ENCODE measurements at regions not wholly inside any gene's neighbourhood (a gene's known extent, or its start where the extent isn't known, plus 50 kb on each side); places are given as distances from the start of the nearest gene placed in this dataset.

GRCh38 chr4:64479338-64479737, 70.1 kb upstream of the TECRL start:
- H3K4me2 ChIP-seq (ENCODE audit: insufficient read depth, low read length) = no peak overlapping the region
- no peaks in the 10 kb centered on the region for H3K36me3 ChIP-seq (ENCODE audit: insufficient read depth, low read length)
- no peaks in the 10 kb centered on the region for H3K79me2 ChIP-seq (ENCODE audit: insufficient read depth, low read length)
- no peaks in the 10 kb centered on the region for H3K27me3 ChIP-seq (ENCODE audit: insufficient read depth, low read length, poor library complexity)
- no peak for ATAC-seq (ENCODE audit: insufficient read depth, low read depth)
- H3K4me1 ChIP-seq (ENCODE audit: insufficient read depth, low read length) = no peaks in the 10 kb centered on the region
- H3K27ac ChIP-seq (ENCODE audit: low read length) = no peak overlapping the region
- no peak overlapping the region for H3K9ac ChIP-seq (ENCODE audit: low read depth, low read length)
- no peak for TF ChIP-seq EZH2 (IDR thresholded peaks at IDR 0.05; ENCODE audit: borderline replicate concordance, low read depth, low read length, severe bottlenecking)
- TF ChIP-seq, protein P1, sequence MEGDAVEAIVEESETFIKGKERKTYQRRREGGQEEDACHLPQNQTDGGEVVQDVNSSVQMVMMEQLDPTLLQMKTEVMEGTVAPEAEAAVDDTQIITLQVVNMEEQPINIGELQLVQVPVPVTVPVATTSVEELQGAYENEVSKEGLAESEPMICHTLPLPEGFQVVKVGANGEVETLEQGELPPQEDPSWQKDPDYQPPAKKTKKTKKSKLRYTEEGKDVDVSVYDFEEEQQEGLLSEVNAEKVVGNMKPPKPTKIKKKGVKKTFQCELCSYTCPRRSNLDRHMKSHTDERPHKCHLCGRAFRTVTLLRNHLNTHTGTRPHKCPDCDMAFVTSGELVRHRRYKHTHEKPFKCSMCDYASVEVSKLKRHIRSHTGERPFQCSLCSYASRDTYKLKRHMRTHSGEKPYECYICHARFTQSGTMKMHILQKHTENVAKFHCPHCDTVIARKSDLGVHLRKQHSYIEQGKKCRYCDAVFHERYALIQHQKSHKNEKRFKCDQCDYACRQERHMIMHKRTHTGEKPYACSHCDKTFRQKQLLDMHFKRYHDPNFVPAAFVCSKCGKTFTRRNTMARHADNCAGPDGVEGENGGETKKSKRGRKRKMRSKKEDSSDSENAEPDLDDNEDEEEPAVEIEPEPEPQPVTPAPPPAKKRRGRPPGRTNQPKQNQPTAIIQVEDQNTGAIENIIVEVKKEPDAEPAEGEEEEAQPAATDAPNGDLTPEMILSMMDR (IDR thresholded peaks at IDR 0.05; ENCODE audit: borderline replicate concordance, extremely low read depth, low read length, poor library complexity, severe bottlenecking) = no peak
- no peaks in the 10 kb centered on the region for H3K9me3 ChIP-seq (ENCODE audit: insufficient read depth, low read length, severe bottlenecking)
- H4K20me1 ChIP-seq (ENCODE audit: insufficient read depth, low read length) = no peaks in the 10 kb centered on the region
- no peak for DNase-seq
- H3K4me3 ChIP-seq (ENCODE audit: low read depth in 1 of 2, low read length in 2 of 2) = no peak overlapping the region
- H2AFZ ChIP-seq (ENCODE audit: low read depth, low read length) = no peak overlapping the region

DNA sequence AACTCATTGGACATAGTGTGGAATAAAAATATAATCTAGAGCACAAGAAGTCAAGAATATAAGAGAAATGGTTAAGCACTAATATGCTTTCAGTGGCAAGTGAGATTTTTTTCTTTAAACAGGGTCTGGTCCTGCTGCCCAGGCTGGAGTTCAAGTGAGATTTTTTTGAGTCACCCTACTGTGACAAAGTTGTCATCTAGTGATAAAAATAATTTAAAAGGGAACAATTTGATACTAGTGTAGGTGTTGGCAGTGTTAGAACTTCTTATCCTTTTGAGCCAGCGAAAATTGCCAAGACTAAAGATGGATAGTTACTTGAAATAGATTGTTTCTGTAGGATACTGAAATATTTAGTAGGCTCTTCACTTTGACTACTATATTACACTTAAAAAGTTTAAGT, 67.9 kb upstream of the TECRL start:
- Histone ChIP-seq H3K4me3 (ENCODE audit: low read depth in 1 of 2, low read length in 2 of 2) (no peak overlapping the region), H3K79me2 (ENCODE audit: insufficient read depth, low read length) (no peaks in the 10 kb centered on the region), H3K36me3 (ENCODE audit: insufficient read depth, low read length) (no peaks in the 10 kb centered on the region), H2AFZ (ENCODE audit: low read depth, low read length) (no peak overlapping the region), H3K9ac (ENCODE audit: low read depth, low read length) (no peak overlapping the region), H3K4me2 (ENCODE audit: insufficient read depth, low read length) (no peak overlapping the region), H3K4me1 (ENCODE audit: insufficient read depth, low read length) (no peaks in the 10 kb centered on the region), H3K27ac (ENCODE audit: low read length) (no peak overlapping the region), H4K20me1 (ENCODE audit: insufficient read depth, low read length) (no peaks in the 10 kb centered on the region), H3K9me3 (ENCODE audit: insufficient read depth, low read length, severe bottlenecking) (no peaks in the 10 kb centered on the region), H3K27me3 (ENCODE audit: insufficient read depth, low read length, poor library complexity) (no peaks in the 10 kb centered on the region)
- DNase-seq (no peak), ATAC-seq (ENCODE audit: insufficient read depth, low read depth) (no peak)
- TF ChIP-seq EZH2 (IDR thresholded peaks at IDR 0.05; ENCODE audit: borderline replicate concordance, low read depth, low read length, severe bottlenecking) = no peak
- TF ChIP-seq, protein P1 (IDR thresholded peaks at IDR 0.05; ENCODE audit: borderline replicate concordance, extremely low read depth, low read length, poor library complexity, severe bottlenecking) = no peak

- Histone ChIP-seq H3K79me2 (ENCODE audit: insufficient read depth, low read length) (no peaks in the 10 kb centered on the region), H3K27ac (ENCODE audit: low read length) (no peak overlapping the region), H3K4me3 (ENCODE audit: low read depth in 1 of 2, low read length in 2 of 2) (no peak overlapping the region), H4K20me1 (ENCODE audit: insufficient read depth, low read length) (no peaks in the 10 kb centered on the region), H3K9ac (ENCODE audit: low read depth, low read length) (no peak overlapping the region), H3K36me3 (ENCODE audit: insufficient read depth, low read length) (no peaks in the 10 kb centered on the region), H3K27me3 (ENCODE audit: insufficient read depth, low read length, poor library complexity) (no peaks in the 10 kb centered on the region), H3K4me2 (ENCODE audit: insufficient read depth, low read length) (no peak overlapping the region), H3K9me3 (ENCODE audit: insufficient read depth, low read length, severe bottlenecking) (no peaks in the 10 kb centered on the region), H3K4me1 (ENCODE audit: insufficient read depth, low read length) (no peaks in the 10 kb centered on the region), H2AFZ (ENCODE audit: low read depth, low read length) (no peak overlapping the region)
- no peak for DNase-seq
- TF ChIP-seq, protein P1 (IDR thresholded peaks at IDR 0.05; ENCODE audit: borderline replicate concordance, extremely low read depth, low read length, poor library complexity, severe bottlenecking) = no peak
- no peak for TF ChIP-seq EZH2 (IDR thresholded peaks at IDR 0.05; ENCODE audit: borderline replicate concordance, low read depth, low read length, severe bottlenecking)
- no peak for ATAC-seq (ENCODE audit: insufficient read depth, low read depth)
Observed at GRCh38 chr4:64465263-64465662, 56.0 kb upstream of the TECRL start.

- TF ChIP-seq, protein P1 (IDR thresholded peaks at IDR 0.05; ENCODE audit: borderline replicate concordance, extremely low read depth, low read length, poor library complexity, severe bottlenecking) = no peak
- no peak for TF ChIP-seq EZH2 (IDR thresholded peaks at IDR 0.05; ENCODE audit: borderline replicate concordance, low read depth, low read length, severe bottlenecking)
- Histone ChIP-seq H3K4me2 (ENCODE audit: insufficient read depth, low read length) (no peak overlapping the region), H4K20me1 (ENCODE audit: insufficient read depth, low read length) (no peaks in the 10 kb centered on the region), H3K4me1 (ENCODE audit: insufficient read depth, low read length) (no peaks in the 10 kb centered on the region), H3K9ac (ENCODE audit: low read depth, low read length) (no peak overlapping the region), H3K27me3 (ENCODE audit: insufficient read depth, low read length, poor library complexity) (no peaks in the 10 kb centered on the region), H3K36me3 (ENCODE audit: insufficient read depth, low read length) (no peaks in the 10 kb centered on the region), H3K27ac (ENCODE audit: low read length) (no peak overlapping the region), H3K79me2 (ENCODE audit: insufficient read depth, low read length) (no peaks in the 10 kb centered on the region), H3K4me3 (ENCODE audit: low read depth in 1 of 2, low read length in 2 of 2) (no peak overlapping the region), H3K9me3 (ENCODE audit: insufficient read depth, low read length, severe bottlenecking) (no peaks in the 10 kb centered on the region), H2AFZ (ENCODE audit: low read depth, low read length) (no peak overlapping the region)
- ATAC-seq (ENCODE audit: insufficient read depth, low read depth) = no peak
- DNase-seq = no peak
Observed at GRCh38 chr4:64464581-64464980, 55.3 kb upstream of the TECRL start.
